Stimulated activated CD4-positive, alpha-beta T cell treated with anti-CD3 and anti-CD28 coated beads, Interleukin-12 subunit alpha, Interleukin-12 subunit beta, amount 100 ng/mL, for 24 hours (primary cell): ENCODE measurements at regions not wholly inside any gene's neighbourhood (a gene's known extent, or its start where the extent isn't known, plus 50 kb on each side); places are given as distances from the start of the nearest gene placed in this dataset.
A peak's percentile ranks its signal among the peaks of the same experiment; 100 is the strongest.

Experiments used
- DNase-seq, 2 experiments: peaks; one replicate each; pipeline ENCODE4 v3.0.0-alpha.2; 2020; ENCODE audit warnings: low read depth in 2 of 2

DNA sequence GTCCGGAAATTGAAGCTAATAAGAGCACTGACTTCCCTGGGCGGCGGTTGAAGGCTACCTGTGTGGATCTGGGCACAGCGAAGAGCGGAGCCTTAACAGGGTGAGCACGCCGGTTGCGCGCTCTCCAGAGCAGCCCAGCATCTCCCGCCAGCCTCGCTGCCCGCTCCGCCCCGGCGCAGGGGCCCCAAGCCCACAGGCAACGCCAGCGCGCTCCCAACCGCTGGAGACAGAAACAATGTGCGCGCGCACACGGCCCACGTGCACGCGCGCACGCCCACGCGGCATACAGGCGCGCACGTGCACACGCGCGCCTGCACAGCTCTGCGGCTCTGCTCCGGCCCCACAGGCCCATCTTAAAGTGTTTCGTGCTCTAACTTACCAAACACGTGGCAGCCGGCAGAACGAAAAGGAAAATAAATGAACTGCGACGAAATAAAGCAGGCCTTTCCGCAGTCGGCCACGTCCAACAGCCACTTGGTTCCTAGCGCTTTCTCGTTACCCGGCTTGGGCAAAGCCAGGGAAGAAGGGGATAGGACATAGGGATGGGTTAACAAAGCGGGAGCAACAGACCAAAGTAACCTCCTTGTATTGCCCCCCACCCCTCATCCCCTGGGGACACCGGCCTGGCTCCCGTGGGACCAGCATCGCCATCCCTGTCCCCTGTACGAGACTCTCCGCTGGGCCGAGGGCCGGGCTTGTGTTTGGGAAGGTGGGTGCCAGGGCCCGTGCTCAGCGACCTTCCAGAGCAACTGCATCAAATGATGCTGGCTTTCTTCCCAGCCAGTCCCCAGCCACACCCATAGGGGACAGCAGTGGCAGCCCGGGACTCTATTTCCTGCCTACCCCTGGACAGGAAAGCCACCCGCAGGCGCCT lies 203.7 kb downstream of the ABHD5 start:
- DNase-seq, result peak; percentile 14 to 23

DNA sequence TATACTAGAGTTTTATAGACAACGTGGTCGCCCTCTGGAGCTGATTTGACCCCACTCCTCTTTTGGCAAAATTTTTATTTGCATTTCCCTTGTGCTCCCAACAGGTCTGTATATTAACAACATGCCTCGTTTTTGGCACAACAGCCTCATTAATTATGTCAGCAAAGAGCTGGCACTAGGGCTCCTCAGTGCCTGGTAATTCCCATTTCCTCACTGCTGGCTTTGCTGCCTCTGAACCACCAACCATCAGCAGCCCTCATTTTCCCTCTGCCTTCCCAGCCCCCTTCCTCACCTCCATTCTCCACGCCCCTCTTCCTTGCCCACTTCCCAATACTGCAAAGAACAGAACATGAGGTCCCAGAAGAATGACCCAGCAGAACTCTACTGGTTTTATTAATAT lies 204.8 kb downstream of the ABHD5 start:
- no peak for DNase-seq

DNA sequence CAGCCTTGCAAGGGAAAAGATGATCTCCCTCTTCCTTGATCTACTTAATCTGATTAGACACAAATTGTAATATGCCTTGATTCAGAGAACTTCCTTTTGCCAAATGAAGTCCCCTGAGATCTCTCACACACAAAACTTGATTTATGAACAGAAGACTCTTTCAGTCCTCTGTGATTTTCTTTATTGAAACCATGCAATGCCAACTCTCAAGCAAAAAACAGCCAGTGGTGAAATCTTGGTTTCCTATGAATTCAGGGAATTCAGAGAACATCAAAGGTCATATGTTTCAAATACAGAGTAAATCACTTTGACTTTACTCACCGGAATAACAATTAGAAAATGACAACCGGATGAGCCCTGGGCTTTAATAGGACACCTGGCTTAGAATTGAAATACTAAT lies 211.7 kb downstream of the ABHD5 start:
- DNase-seq, result no peak

DNA sequence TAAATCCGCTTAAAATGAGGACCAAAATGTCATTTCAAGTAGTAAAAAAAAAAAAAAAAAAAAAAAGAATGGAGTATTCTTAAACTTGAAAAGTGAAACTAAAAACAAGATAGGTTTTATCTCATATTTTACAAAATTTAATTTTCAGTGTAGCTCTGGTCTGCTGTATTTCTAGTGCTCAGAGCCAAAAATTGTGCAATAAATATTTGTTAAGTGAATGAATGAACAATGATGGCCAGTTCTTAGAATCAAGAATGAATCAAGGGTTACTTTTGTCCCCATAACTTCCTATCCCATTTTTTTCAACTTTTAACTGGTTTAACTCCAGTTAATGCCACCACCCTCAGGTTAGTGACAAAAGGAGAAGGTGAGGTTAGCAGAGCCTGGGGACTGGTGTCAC lies 214.4 kb downstream of the ABHD5 start:
- no peak for DNase-seq

DNA sequence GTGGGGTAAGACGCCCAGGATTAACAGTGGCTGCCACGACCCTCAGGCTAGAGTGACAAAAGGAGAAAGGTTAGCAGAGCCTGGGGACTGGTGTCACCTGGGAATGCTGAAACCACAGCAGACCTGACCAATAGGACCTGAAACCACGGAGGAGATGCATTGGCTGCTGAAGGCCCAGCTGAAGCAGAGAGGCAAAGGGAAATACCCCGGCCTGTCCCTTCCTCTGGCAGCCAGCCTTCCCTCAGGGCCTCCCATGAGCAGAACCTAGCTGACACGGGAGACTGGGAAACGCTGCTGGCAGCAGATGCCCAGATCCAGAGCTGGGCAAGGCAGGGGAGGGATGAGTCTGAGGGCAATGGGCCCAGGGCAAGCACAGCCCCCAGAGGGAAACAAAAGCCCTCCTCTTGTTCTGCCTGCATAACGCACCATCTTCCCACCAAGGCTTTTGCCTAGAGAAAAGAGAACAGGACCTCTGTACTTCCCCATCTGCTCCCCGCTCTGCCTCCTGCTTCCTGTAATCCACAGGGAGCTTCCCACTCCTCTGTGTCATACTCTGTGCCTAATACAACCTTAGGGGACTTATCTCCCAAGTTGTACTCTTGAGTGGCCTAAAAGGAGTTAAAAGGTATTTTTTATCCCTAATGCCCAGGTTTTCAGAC lies 216.2 kb downstream of the ABHD5 start:
- DNase-seq, result no peak

DNA sequence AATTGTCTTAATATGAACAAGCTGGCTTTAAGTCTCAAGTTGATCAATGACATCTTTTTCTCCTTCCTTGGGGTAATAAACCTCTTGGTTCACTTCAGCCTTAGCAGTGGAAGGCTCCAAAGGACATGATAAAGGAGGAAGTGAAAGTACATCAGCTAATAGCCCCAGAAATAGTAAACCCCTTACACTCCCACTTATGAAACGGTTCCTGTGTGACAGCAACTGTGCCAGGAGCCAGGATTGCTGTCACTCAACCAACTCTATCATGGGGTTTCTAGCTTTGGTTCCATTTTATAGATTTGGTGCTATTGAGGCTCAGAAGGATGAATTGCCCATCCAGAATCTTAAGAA lies 216.7 kb downstream of the ABHD5 start:
- DNase-seq, result no peak

DNA sequence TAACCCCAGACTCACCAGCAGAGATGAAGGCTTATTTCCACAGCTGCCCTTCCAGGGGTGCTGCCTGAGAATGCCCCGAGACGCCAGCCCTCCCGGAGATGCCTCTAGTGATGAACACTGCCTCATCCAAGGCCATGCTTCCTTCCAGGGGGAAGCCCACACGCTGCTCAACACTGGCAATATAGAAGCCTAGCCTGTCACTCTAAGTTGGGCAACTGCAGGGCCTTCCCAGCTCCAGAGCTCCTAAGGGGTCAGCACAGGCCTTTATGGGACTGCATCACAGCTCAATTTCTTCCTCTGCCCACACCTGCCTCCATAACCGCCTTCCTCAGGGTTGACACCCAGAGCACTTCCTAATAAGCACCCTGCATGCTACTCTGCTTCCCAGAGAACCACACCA lies 217.7 kb downstream of the ABHD5 start:
- no peak for DNase-seq

DNA sequence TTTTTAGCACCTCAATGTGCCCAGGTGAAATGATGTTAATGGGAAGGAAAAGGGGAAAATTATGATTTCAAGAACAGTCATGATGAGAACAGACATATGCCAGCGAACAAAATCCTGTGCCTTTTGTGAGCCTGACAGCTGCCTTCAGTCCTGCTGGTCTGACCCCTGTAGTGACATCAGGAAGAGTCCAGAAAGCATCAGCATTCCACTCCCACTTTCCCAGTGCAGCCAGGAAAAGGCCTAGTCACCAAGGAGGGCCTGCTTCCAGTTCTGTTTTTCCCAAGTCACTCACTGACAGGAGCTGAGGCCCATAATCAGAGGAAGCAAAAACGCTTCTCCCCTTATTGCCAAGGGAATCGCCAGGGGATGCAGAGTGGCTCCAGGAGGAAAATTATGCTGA lies 218.4 kb downstream of the ABHD5 start:
- DNase-seq, result no peak

DNA sequence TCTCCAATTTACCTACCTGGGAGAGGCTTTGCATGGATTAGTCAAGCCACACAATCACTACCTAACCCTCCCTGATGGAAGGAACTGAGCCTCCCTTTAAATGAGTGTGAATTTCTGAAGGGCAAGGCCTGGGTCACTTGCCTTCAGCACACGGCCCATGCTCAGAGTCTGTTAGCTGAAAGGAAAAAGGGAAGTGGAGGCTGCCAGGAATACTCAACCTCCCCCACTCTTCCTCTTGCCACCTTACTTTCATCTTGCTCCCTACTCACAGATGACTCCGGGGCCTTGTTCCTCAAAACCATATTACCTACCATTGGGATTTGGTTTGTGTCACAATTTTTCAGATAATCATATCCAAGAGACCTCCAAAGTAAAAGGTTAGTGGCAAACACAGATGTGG lies 220.0 kb downstream of the ABHD5 start:
- DNase-seq, result no peak

DNA sequence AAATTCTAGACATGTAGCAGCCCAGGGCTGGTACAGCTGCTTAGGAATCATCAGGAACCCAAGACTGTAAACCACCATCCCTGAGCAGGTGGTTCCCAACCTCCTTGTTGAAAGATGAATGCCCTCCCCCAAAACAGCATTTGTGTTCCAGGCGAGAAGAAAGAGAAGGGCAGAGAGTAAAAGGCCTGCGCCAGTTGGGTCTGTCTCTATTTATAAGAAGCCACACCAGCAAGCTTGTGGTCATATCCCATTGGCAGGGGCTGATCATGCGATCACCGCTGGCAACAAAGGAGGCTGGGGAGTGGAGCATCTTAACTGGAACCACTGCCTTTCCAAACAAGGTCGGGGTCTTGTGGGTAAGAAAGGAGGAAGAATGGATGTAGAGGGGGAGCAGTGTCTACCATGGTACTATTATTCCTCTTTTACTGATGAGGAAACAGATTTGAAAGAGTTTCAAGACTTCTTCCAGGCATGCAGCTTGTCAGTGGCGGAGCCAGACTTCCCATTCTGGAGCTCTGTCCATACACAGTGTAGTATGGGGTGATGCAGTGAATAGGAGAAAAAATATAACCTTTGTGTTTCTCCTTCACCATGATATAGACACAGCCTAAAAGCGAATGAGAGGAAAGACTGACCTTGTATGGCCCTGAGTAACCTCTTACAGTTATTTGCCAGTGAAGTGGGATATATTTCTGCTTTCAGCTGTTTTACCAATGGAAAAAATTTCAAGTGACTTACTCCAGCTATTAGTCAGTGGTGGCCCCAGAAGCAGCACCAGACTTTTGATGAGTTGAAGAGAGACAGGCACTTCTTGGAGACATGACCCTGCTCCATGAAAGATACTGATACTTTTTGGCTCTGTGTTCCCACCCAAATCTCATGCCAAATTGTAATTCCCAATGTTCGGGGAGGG lies 222.6 kb downstream of the ABHD5 start:
- no peak for DNase-seq

DNA sequence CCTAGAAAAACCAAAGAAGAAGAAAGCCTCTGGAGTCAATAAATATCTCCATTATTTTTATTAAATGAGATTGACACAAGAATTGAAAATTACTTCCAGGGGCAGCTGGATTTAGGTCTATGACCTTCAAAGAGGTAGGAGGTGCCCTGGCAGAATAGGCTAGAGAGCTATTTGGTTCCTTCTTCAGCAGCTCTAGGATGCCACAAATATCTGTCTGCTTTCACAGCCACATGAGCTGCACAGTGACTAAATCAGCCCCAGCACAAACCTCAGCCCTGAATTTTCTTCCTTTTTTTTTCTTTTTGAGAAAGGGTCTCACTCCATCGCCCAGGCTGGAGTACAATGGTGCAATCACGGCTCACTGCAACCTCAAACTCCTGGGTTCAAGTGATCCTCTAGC lies 223.5 kb downstream of the ABHD5 start:
- DNase-seq, result no peak

DNA sequence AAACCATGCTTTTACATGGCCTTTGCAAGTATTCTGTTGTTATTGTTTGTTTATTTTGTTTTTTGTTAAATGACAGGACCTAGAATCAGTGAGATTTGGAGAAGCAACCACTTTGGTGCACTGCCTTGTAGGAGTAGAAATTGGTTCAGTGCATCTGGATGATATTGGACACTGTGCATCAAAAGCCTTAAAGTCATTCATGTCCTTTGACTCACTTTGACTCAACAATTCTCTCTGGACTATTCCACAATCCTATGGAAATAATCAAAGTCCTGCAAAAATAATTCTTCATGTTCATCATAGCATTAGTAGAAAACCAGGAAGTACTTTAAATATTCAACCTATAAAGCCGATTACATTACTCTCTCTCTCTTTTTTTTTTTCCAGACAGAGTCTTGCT lies 224.8 kb downstream of the ABHD5 start:
- DNase-seq, result no peak

DNA sequence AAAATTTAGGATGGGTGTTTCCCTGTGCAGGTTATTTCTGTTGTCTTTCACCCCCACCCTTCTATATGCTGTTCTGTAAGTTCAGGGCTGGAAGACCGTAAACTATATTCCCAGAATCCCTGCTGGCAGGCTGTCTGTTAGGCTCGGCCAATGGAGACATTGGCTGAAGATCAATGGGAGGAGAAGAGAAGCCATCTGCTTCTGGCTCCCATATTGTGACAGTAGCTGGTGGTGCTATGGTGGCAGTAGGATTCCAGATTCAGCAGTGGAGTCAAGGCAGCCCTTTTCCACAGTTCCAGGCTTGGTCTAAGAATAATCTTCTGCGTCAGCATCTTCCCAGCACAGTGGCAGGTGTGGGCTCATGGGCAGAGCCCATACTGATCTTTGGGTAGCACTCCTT lies 226.6 kb downstream of the ABHD5 start:
- no peak for DNase-seq

DNA sequence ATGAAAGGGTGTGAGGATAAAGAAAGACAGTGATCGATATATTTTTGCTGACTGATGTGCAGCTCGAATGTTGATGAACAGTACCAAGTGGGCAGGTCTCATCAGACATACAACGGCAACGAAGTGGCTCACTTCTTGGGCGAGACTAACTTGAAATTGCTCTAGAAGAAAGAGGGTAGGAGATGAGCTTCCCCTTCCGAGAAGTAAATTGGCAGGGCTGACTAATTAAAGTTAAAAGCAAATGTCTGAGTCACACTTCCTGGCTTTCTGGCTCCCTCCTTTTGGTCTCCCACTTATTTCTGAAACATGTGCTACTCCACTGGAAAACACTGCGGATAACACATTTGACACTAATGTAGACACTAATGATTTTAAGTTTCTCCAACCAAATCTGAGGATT lies 228.3 kb downstream of the ABHD5 start:
- DNase-seq, result no peak

DNA sequence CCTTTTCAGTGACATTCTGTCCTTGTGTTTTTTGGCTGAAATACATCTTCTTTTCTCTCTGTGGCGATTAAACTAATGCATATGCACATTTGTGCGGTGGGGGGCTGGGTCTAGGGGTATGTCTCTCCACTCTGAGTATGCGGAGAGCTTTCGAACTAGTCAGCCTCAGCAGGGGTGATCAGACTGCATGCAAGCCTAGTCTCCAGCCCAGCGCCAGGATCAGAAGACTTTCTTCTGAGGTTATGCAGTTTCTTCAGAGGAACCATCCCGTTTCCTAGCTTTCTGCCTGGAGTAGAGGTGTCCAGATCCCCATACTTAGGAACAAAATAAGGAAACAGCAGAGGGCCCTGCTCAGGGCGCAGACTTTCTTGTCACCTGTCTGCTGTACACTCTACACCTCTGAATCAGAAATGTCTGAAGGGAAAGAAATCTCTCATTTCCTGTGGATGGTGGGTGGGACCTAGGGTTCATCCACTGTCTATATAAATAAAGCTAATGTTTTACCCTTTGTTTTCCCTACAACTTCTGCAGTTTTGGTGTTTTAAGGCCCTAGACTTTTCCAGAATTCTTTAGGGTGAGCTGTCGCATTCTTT lies 230.4 kb downstream of the ABHD5 start:
- DNase-seq, result no peak

DNA sequence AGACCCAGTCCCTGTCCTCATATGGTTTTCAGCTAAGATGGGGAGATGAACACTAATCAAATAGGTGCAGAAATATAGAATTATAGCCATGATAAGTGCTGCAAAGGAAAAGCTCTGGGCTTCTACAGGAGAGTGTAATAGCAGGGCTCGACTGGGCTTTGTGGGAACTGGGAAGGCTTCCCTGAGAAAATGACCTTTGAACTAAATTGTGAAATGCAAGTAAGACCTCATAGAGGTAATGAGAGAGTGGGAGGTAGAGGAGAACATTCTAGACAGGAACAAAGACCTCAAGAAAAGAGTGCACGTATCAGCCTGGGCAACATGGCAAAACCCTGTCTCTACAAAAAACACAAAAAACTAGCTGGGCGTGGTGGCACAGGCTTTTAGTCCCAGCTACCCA lies 231.6 kb downstream of the ABHD5 start:
- no peak for DNase-seq

DNA sequence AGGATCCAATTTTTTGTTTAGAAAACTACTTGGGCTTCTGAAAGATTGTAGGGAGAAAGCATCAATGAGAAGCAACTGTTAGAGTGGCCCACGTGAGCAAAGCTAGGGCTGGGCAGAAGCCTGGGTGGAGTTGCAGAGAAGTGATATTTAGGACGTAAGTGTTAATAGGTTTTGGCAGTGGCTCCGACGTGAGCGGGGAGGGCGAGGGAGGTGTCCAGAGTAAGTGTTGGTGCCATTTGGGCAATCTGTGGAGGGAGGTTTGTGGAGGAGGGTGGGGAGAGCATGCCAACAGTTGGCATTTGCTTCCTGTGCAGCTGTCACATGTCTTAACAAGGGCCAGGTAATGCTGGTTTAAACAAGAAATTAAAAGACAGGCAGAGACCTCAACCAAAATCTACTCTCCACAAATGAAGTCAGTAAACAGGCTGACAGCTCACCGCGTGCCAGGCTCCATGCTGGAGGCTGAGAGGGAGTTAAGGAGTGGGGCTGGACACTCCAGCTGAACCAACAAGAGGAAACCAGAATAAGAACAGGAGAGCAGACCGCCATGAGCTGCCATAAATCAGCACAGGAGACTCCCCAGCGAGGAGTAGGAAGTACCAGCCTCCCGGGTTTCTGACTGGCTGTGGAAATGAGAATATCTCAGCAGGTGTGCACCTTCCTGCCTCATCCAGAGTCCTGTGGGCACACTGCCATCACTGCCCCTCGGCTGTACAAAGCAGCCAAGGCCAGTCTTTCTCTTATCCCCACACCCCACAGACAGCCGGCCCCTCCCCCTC lies 232.6 kb downstream of the ABHD5 start:
- no peak for DNase-seq

DNA sequence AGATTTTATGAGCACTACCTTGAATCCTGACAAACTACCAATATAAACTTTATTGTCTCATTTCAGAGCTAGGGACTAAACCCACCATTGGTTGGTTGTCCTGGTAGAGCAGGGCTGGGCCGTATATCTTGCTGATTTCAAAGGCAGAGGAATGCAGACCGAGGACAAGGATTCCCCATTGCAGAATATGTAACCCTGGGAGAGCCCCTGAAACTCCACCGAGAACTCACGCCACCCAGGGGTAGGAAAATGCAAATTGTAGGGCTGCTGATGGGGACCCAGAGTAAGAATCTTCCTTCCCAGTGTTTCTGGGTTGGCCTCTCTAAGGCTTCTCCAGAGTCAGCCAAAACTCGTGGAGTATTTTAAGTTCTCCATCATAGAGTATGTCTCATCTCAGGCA lies 235.3 kb downstream of the ABHD5 start:
- DNase-seq, result no peak

DNA sequence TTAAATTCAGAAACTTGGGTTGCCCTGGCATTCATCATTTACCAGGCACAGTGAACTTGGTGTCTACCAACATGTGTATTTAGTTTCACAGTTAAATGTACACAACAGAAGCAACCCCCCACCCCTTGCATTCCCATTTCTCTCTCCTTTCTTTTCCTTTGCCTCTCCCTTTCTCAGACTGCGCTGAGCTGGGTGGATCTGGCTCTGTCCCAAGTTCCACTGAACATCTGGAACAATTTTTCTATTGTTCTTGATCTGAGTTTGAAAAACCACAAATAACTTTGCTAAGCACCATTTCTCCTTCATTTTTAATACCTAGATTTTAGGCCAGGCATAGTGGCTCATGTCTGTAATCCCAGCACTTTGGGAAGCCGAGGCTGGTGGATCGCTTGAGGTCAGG lies 242.2 kb downstream of the ABHD5 start:
- DNase-seq, result no peak

DNA sequence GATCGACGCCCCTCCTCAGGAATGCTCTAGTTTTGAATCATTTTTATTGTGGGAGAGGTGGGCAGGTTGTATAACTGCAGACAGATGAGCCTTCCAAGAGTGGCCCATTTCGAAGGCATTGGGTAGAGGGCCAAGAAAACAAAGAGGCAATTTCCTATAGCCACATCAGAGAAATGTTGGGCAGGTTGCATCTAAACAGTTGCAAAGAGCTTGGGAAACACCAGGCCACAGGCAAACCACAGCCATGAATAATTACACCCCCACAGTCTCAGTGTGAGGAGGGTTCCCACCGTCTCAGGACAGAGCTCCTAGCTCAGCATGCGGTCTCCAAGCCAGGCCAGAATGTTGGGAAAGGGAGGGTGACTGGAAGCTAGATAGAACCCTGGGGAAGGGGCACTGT lies 257.3 kb downstream of the ABHD5 start:
- no peak for DNase-seq

DNA sequence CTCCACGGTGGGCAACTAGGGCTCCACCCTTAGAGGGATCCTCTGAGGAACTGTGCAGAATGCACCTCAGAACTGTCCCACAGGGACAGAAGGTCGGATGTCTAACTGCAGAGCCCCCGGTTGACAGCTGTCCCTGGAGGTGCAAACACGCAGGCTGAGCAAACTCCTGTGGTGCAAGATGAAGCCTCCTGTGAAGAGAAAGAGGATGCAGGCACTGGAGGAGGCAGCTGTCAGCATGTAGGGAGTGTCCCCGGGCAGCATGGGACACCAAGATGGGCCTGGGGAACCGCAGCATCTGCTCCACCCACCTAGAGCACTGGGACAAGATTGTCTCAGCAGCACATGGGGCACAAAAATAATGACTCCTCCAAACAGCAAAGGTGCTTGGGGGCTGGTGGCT lies 258.9 kb downstream of the ABHD5 start:
- DNase-seq, result no peak
